A549 (cell line): ENCODE measurements at regions not wholly inside any gene's neighbourhood (a gene's known extent, or its start where the extent isn't known, plus 50 kb on each side); places are given as distances from the start of the nearest gene placed in this dataset.

Source experiments
- BHLHE40 ChIP-seq: IDR thresholded peaks from 2 replicates; pipeline ENCODE4 v1.6.1; 2012; ENCODE audit warnings: low read depth, low read length, inconsistent platforms
- CBX8 ChIP-seq: fragments of 200-600 bp; sonication (generic); IDR thresholded peaks from 2 replicates; pipeline ENCODE4 v1.6.1; 2016
- CHD4 ChIP-seq: fragments of 200-600 bp; sonication (generic); IDR thresholded peaks from 2 replicates; pipeline ENCODE4 v1.6.1; 2016; ENCODE audit warnings: antibody characterized with exemption, mild to moderate bottlenecking, borderline replicate concordance
- GATA3 ChIP-seq: IDR thresholded peaks from 2 replicates; pipeline ENCODE4 v1.6.1; 2012; ENCODE audit warnings: borderline replicate concordance
- HOXA7 ChIP-seq: fragments of 250-450 bp; sonication (Bioruptor Pico); IDR thresholded peaks from 2 replicates; pipeline ENCODE4 v1.5.0; 2020; ENCODE audit warnings: mild to moderate bottlenecking, moderate library complexity
- HOXB5 ChIP-seq: fragments of 250-450 bp; sonication (Bioruptor Pico); IDR thresholded peaks from 2 replicates; pipeline ENCODE4 v1.5.0; 2020; ENCODE audit warnings: mild to moderate bottlenecking, moderate library complexity
- MAFK ChIP-seq: fragments of 450-650 bp; IDR thresholded peaks from 2 replicates; pipeline ENCODE4 v1.6.1; 2014; ENCODE audit not compliant: partially characterized antibody
- NPAS2 ChIP-seq: fragments of 250-450 bp; sonication (Bioruptor Pico); IDR thresholded peaks from 2 replicates; pipeline ENCODE4 v1.8.0; 2022; ENCODE audit warnings: mild to moderate bottlenecking, moderate library complexity, borderline replicate concordance
- POLR2A ChIP-seq: IDR thresholded peaks from 2 replicates; pipeline ENCODE4 v1.6.1; 2012; ENCODE audit warnings: mild to moderate bottlenecking, low read length
- RARB ChIP-seq: fragments of 250-450 bp; sonication (Bioruptor Pico); IDR thresholded peaks from 2 replicates; pipeline ENCODE4 v1.8.0; 2021; ENCODE audit warnings: mild to moderate bottlenecking, moderate library complexity
- REST ChIP-seq: fragments of 200-600 bp; sonication (generic); IDR thresholded peaks from 2 replicates; pipeline ENCODE4 v1.6.1; 2016; ENCODE audit warnings: antibody characterized with exemption, mild to moderate bottlenecking, moderate library complexity
- RFX5 ChIP-seq: fragments of 450-650 bp; IDR thresholded peaks from 2 replicates; pipeline ENCODE4 v1.7.1; 2014; ENCODE audit warnings: antibody characterized with exemption, mild to moderate bottlenecking, moderate library complexity
- TF ChIP-seq, protein P1 (sequence below): fragments of >200 bp; sonication (Bioruptor Twin); formaldehyde crosslinking; IDR thresholded peaks from 3 replicates; pipeline ENCODE4 v1.5.1; 2016

GRCh38 chr16:49952386-49952785, 72.6 kb upstream of the CNEP1R1 start:
- TF ChIP-seq, protein P1, sequence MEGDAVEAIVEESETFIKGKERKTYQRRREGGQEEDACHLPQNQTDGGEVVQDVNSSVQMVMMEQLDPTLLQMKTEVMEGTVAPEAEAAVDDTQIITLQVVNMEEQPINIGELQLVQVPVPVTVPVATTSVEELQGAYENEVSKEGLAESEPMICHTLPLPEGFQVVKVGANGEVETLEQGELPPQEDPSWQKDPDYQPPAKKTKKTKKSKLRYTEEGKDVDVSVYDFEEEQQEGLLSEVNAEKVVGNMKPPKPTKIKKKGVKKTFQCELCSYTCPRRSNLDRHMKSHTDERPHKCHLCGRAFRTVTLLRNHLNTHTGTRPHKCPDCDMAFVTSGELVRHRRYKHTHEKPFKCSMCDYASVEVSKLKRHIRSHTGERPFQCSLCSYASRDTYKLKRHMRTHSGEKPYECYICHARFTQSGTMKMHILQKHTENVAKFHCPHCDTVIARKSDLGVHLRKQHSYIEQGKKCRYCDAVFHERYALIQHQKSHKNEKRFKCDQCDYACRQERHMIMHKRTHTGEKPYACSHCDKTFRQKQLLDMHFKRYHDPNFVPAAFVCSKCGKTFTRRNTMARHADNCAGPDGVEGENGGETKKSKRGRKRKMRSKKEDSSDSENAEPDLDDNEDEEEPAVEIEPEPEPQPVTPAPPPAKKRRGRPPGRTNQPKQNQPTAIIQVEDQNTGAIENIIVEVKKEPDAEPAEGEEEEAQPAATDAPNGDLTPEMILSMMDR: no peak
- TF ChIP-seq NPAS2 (CRISPR knock-in tag): no peak
- no peak for TF ChIP-seq POLR2A
- TF ChIP-seq CBX8: no peak
- no peak for TF ChIP-seq CHD4
- no peak for TF ChIP-seq BHLHE40
- no peak for TF ChIP-seq RARB (CRISPR knock-in tag)
- TF ChIP-seq GATA3: no peak
- TF ChIP-seq HOXB5 (CRISPR knock-in tag): no peak
- TF ChIP-seq REST: no peak
- no peak for TF ChIP-seq MAFK
- TF ChIP-seq HOXA7 (CRISPR knock-in tag): no peak
- TF ChIP-seq RFX5: no peak
